Right atrium auricular region (tissue), 2 donors: ENCODE measurements at regions not wholly inside any gene's neighbourhood (a gene's known extent, or its start where the extent isn't known, plus 50 kb on each side); places are given as distances from the start of the nearest gene placed in this dataset.

Experiments used
- DNase-seq: peaks from one replicate; pipeline ENCODE4 v3.0.0-alpha.2; 2019; ENCODE audit warnings: low spot score
- H3K27ac ChIP-seq, 2 donors: fragments of 200-600 bp; sonication (generic); 1 replicate in 1 of 2; 2 replicates in 1 of 2; pipeline ENCODE4 v1.5.1; 2016 to 2019
- H3K27me3 ChIP-seq, 2 donors: fragments of 200-600 bp; sonication (generic); one replicate each; pipeline versions ENCODE4 v1.5.1 to v1.6.0; 2017 to 2019
- H3K36me3 ChIP-seq: fragments of 200-600 bp; sonication (generic); one replicate; pipeline ENCODE4 v1.5.1; 2016
- H3K4me1 ChIP-seq, 2 donors: fragments of 200-600 bp; sonication (generic); one replicate each; pipeline versions ENCODE4 v1.5.1 to v1.6.0; 2017 to 2019
- H3K4me3 ChIP-seq, 2 donors: fragments of 200-600 bp; sonication (generic); 1 replicate in 1 of 2; 2 replicates in 1 of 2; pipeline ENCODE4 v1.5.1; 2017 to 2019; ENCODE audit warnings: mild to moderate bottlenecking in 1 of 2, moderate library complexity in 1 of 2
- H3K9me3 ChIP-seq, 2 donors: fragments of 200-600 bp; sonication (generic); one replicate each; pipeline ENCODE4 v1.5.1; 2019
- TF ChIP-seq, protein P1 (sequence below), 2 donors: fragments of 200-600 bp; sonication (generic); IDR thresholded peaks; one replicate each; pipeline ENCODE4 v1.5.1; 2019; ENCODE audit warnings: antibody characterized with exemption in 2 of 2

DNA sequence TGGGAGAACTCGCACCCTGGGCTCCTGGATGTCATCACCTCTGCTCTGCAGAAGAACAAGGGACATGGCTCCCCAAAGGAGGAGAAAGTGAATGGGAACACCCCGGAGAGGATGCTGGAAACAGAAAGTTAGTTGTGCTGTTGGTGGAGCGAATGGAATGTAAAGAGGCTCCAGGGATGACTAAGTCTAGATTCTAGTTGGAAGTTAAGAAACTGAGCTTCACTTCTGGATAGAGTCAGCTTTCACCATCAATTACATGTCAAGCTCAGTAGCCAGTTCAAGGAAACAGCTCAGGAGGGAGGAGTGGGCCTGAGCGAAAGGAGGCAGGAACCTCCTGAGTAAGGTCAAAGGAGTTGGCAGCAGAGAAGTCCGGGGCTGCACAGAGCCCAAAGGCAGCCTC lies 132.1 kb upstream of the ARID1B start:
- Histone ChIP-seq H3K4me1 (no peaks in the 10 kb centered on the region), H3K4me3 (no peak overlapping the region), H3K27me3 (no peaks in the 10 kb centered on the region), H3K27ac (no peak overlapping the region), H3K9me3 (peaks cover 0 to 4% of the 10 kb centered on the region in 2 donors), H3K36me3 (no peaks in the 10 kb centered on the region)
- DNase-seq = no peak
- TF ChIP-seq, protein P1, sequence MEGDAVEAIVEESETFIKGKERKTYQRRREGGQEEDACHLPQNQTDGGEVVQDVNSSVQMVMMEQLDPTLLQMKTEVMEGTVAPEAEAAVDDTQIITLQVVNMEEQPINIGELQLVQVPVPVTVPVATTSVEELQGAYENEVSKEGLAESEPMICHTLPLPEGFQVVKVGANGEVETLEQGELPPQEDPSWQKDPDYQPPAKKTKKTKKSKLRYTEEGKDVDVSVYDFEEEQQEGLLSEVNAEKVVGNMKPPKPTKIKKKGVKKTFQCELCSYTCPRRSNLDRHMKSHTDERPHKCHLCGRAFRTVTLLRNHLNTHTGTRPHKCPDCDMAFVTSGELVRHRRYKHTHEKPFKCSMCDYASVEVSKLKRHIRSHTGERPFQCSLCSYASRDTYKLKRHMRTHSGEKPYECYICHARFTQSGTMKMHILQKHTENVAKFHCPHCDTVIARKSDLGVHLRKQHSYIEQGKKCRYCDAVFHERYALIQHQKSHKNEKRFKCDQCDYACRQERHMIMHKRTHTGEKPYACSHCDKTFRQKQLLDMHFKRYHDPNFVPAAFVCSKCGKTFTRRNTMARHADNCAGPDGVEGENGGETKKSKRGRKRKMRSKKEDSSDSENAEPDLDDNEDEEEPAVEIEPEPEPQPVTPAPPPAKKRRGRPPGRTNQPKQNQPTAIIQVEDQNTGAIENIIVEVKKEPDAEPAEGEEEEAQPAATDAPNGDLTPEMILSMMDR (IDR thresholded peaks at IDR 0.05) = no peak

DNA sequence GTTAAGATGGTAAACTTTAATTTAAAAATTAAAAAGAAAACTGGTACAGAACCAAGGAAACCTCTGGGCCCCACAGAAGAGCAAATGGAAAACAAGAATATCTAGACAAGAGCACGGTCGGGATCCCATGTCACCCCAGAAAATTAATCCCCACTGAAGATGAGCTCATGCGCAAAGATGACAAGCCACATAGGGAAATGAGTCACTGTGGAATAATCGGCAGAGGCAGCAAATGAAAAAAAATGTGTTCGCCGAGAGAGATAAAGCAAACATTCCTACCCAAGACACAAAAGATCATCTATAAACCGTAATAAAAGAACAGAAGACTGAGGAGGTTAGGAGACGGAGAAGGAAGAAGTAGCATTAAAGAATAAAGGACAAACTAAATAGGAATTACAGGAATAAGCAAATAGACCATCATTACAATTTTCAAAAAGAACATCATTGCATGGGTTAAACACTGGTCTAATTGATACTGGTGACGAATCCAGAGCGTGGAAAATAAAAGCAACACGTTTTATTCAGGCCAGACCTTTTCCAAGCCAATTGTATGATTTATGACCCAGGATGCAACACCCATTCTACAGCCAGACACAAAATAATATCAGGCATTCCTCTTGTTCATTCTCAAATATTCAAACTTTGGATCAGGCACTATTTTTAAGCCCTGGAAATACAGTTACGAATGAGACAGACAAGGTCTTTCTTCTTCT lies 138.0 kb upstream of the ARID1B start:
- TF ChIP-seq, protein P1 (IDR thresholded peaks at IDR 0.05) = no peak
- Histone ChIP-seq H3K9me3 (peaks cover 0 to 4% of the 10 kb centered on the region in 2 donors), H3K4me1 (peaks cover 0 to 7% of the 10 kb centered on the region in 2 donors), H3K27me3 (no peaks in the 10 kb centered on the region), H3K27ac (no peak overlapping the region), H3K36me3 (no peaks in the 10 kb centered on the region), H3K4me3 (no peak overlapping the region)
- no peak for DNase-seq

DNA sequence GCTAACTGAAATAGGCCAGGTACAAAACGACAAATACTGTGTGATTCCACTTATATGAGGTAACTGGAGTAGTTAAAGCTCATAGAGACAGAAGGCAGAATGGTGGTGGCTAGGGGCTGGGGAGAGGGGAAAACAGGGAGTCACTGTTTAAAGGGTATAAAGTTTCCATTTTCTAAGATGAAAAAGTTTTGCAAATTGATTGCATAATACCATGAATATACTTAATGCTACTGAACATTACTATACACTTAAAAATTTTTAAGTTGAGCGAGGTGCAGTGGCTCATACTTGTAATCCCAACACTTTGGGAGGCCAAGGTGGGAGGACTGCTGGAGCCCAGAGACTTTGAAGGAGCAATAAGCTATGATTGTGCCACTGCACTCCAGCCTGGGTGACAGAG lies 138.6 kb upstream of the ARID1B start:
- Histone ChIP-seq H3K27me3 (no peaks in the 10 kb centered on the region), H3K36me3 (no peaks in the 10 kb centered on the region), H3K4me3 (no peak overlapping the region), H3K27ac (no peak overlapping the region), H3K9me3 (peaks cover 0 to 4% of the 10 kb centered on the region in 2 donors), H3K4me1 (peaks cover 0 to 7% of the 10 kb centered on the region in 2 donors)
- TF ChIP-seq, protein P1 (IDR thresholded peaks at IDR 0.05) = no peak
- DNase-seq = no peak

DNA sequence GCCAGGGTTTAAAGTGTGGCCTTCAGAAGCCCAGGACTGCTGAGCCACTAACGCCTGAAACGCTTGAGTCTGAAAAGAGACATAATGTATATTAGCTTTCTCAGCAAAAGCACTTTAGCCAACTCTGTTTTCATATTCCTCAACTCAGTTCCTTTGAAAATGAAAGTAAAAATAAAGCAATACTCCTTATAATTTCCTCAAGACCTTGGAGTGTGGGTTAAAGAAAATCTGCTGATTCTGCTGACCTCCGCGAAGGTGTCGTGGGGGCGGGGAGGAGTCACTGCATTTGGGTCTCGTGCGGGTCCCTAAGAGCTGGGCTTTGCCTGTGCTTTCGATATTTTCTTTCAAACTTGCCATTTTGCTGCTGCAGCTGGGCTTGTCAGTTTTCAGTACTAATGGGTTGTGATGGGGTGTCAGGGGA lies 142.2 kb upstream of the ARID1B start:
- no peaks in the 10 kb centered on the region for H3K27me3 ChIP-seq
- H3K27ac ChIP-seq = no peak overlapping the region
- no peaks in the 10 kb centered on the region for H3K36me3 ChIP-seq
- TF ChIP-seq, protein P1 (IDR thresholded peaks at IDR 0.05) = no peak
- peak overlapping the region in 1 of 2 donors; percentile 16 for H3K4me3 ChIP-seq
- no peak for DNase-seq
- no peaks in the 10 kb centered on the region for H3K9me3 ChIP-seq
- H3K4me1 ChIP-seq = peaks cover 0 to 7% of the 10 kb centered on the region in 2 donors

DNA sequence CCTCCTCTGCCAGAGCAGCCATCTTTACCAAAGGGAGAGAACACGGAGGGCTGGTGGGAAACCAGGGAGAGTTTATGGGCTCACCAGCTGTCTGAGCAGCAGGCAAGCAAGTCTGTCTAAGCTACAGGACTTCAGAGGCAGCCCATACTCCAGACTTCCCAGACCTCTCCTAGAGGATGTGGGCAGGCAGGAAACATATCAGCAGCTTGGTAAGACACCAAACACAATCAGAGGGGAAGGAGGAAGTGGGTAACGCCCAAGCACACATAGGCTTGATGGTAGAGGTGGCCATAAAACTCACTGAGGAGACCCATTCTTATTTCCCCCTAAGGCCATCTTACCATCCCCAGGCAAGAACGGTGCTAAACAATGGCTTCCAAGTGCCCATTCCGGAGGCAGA lies 143.1 kb upstream of the ARID1B start:
- Histone ChIP-seq H3K36me3 (no peaks in the 10 kb centered on the region), H3K4me1 (peaks cover 0 to 7% of the 10 kb centered on the region in 2 donors), H3K9me3 (no peaks in the 10 kb centered on the region), H3K4me3 (no peak overlapping the region), H3K27me3 (no peaks in the 10 kb centered on the region), H3K27ac (no peak overlapping the region)
- no peak for DNase-seq
- TF ChIP-seq, protein P1 (IDR thresholded peaks at IDR 0.05) = no peak

DNA sequence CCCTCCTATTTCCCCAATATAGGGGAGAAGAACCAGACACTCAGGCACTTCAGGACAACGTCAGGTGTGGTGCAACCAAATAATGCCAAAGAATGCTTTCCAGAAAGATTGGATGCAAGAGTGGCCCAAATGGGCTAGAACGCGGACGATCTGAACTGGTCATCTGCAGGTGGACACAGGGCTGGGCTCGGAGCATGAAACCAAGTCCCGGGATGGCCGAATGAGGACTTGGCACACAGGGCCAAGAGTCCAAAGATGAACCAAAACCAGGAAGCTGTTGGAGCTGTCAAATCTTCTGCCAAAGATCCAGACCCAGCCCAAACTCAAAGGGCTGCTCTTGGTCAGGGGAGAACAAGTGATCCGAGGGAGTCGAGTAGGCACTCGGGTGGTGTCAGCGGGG lies 143.9 kb upstream of the ARID1B start:
- TF ChIP-seq, protein P1 (IDR thresholded peaks at IDR 0.05) = no peak
- Histone ChIP-seq H3K4me1 (peaks cover 0 to 7% of the 10 kb centered on the region in 2 donors), H3K36me3 (no peaks in the 10 kb centered on the region), H3K9me3 (no peaks in the 10 kb centered on the region), H3K27ac (no peak overlapping the region), H3K27me3 (no peaks in the 10 kb centered on the region), H3K4me3 (no peak overlapping the region)
- DNase-seq = no peak
